ENCODE measurements at regions not wholly inside any gene's neighbourhood (a gene's known extent, or its start where the extent isn't known, plus 50 kb on each side); places are given as distances from the start of the nearest gene placed in this dataset.

- Mint-ChIP-seq H3K4me1 (ENCODE audit: low read depth, unreplicated experiment) (no peaks in the 10 kb centered on the region), H3K36me3 (ENCODE audit: unreplicated experiment) (no peaks in the 10 kb centered on the region), H3K9me3 (ENCODE audit: unreplicated experiment) (no peaks in the 10 kb centered on the region), H3K27ac (ENCODE audit: unreplicated experiment) (no peak overlapping the region), H3K27me3 (ENCODE audit: unreplicated experiment) (no peaks in the 10 kb centered on the region), H3K4me3 (ENCODE audit: unreplicated experiment) (no peak overlapping the region)
- DNase-seq = no peak
- TF ChIP-seq CTCF (IDR thresholded peaks at IDR 0.05; ENCODE audit: partially characterized antibody, unreplicated experiment) = no peak
Observed at GRCh38 chr5:74969726-74970125, 82.6 kb downstream of the GCNT4 start.

- H3K4me3 Mint-ChIP-seq (ENCODE audit: unreplicated experiment) = no peak overlapping the region
- DNase-seq = no peak
Observed at GRCh38 chr5:74966141-74967026, 86.0 kb downstream of the GCNT4 start.

GRCh38 chr5:74963407-74963806 lies 89.0 kb downstream of the GCNT4 start:
- H3K27me3 Mint-ChIP-seq (ENCODE audit: unreplicated experiment) = no peaks in the 10 kb centered on the region
- no peak for DNase-seq
- H3K9me3 Mint-ChIP-seq (ENCODE audit: unreplicated experiment) = no peaks in the 10 kb centered on the region
- no peak overlapping the region for H3K4me3 Mint-ChIP-seq (ENCODE audit: unreplicated experiment)
- H3K4me1 Mint-ChIP-seq (ENCODE audit: low read depth, unreplicated experiment) = no peaks in the 10 kb centered on the region
- H3K27ac Mint-ChIP-seq (ENCODE audit: unreplicated experiment) = no peak overlapping the region
- no peak for TF ChIP-seq CTCF (IDR thresholded peaks at IDR 0.05; ENCODE audit: partially characterized antibody, unreplicated experiment)
- H3K36me3 Mint-ChIP-seq (ENCODE audit: unreplicated experiment) = no peaks in the 10 kb centered on the region

More at GRCh38 chr5:74966141-74967026, 86.0 kb downstream of the GCNT4 start:
- Mint-ChIP-seq H3K4me1 (ENCODE audit: low read depth, unreplicated experiment) (no peaks in the 10 kb centered on the region), H3K36me3 (ENCODE audit: unreplicated experiment) (no peaks in the 10 kb centered on the region), H3K9me3 (ENCODE audit: unreplicated experiment) (no peaks in the 10 kb centered on the region), H3K27ac (ENCODE audit: unreplicated experiment) (no peak overlapping the region), H3K27me3 (ENCODE audit: unreplicated experiment) (no peaks in the 10 kb centered on the region)
- no peak for TF ChIP-seq CTCF (IDR thresholded peaks at IDR 0.05; ENCODE audit: partially characterized antibody, unreplicated experiment)

GRCh38 chr5:74957906-74958305 lies 91.7 kb upstream of the FAM169A start:
- H3K4me1 Mint-ChIP-seq (ENCODE audit: low read depth, unreplicated experiment) = peaks cover 1% of the 10 kb centered on the region
- H3K27me3 Mint-ChIP-seq (ENCODE audit: unreplicated experiment) = no peaks in the 10 kb centered on the region
- H3K27ac Mint-ChIP-seq (ENCODE audit: unreplicated experiment) = no peak overlapping the region
- no peak for TF ChIP-seq CTCF (IDR thresholded peaks at IDR 0.05; ENCODE audit: partially characterized antibody, unreplicated experiment)
- peaks cover 3% of the 10 kb centered on the region for H3K9me3 Mint-ChIP-seq (ENCODE audit: unreplicated experiment)
- H3K4me3 Mint-ChIP-seq (ENCODE audit: unreplicated experiment) = no peak overlapping the region
- H3K36me3 Mint-ChIP-seq (ENCODE audit: unreplicated experiment) = peaks cover 12% of the 10 kb centered on the region
- DNase-seq = no peak

Data from glutamatergic neuron (in vitro differentiated cells).